GM12878 (cell line): ENCODE measurements at regions not wholly inside any gene's neighbourhood (a gene's known extent, or its start where the extent isn't known, plus 50 kb on each side); places are given as distances from the start of the nearest gene placed in this dataset.

Source experiments
- ATAC-seq: fragments of 200-7000 bp; cut with Tn5 transposase; 3 replicates; pipeline ENCODE4 v1.9.1; 2020; ENCODE audit warnings: mild to moderate bottlenecking, moderate library complexity
- BruUV-seq: library from RNA; stranded (reverse); fragments of 400-500 nt; replicated peaks from 2 replicates; lab custom pipeline; 2021; lab: Mats Ljungman, UMichigan
- CTCF ChIA-PET: fragments of 300-600 bp; sonication (Branson Sonifier 250); formaldehyde crosslinking; extraction: SDS; loops from one replicate; lab custom pipeline; 2021; ENCODE audit warnings: inconsistent platforms; lab: Yijun Ruan, JAX
- POLR2A ChIA-PET: fragments of 350-600 bp; formaldehyde crosslinking; extraction: SDS; loops from one replicate; lab custom pipeline; 2021; ENCODE audit warnings: inconsistent platforms; lab: Charles Lee
- RAD21 ChIA-PET: fragments of 300-600 bp; sonication (Branson Sonifier 250); formaldehyde crosslinking; loops from one replicate; lab custom pipeline; 2023; ENCODE audit warnings: antibody characterized with exemption; ENCODE audit not compliant: unreplicated experiment; lab: Charles Lee
- SMC1A ChIA-PET: fragments of 300-600 bp; sonication (Branson Sonifier 250); formaldehyde crosslinking; loops from one replicate; lab custom pipeline; 2023; ENCODE audit not compliant: unreplicated experiment, uncharacterized antibody; lab: Charles Lee
- DNase-seq: peaks from one replicate; pipeline ENCODE4 v3.0.0-alpha.2; 2011; ENCODE audit warnings: low read depth, low spot score
- FAIRE-seq: peaks from 3 replicates; lab custom pipeline; 2011; peaks lifted over from hg19 to GRCh38; lab: Jason Lieb, UNC
- H2AFZ ChIP-seq: 2 replicates; pipeline ENCODE4 v1.6.0; 2011; ENCODE audit warnings: low read depth, low read length, control low read depth; ENCODE audit not compliant: control insufficient read depth
- H3K27ac ChIP-seq: 2 replicates; pipeline ENCODE4 v1.5.1; 2011; ENCODE audit warnings: control low read depth; ENCODE audit not compliant: control insufficient read depth, insufficient read depth
- H3K27me3 ChIP-seq, 2 experiments: replicated peaks in 1 of 2; 2 replicates each; pipeline versions ENCODE4 v1.6.0 to v1.6.1; 2011; ENCODE audit warnings: low read length in 1 of 2; ENCODE audit not compliant: control insufficient read depth in 2 of 2, insufficient read depth in 2 of 2
- H3K36me3 ChIP-seq, 2 experiments: 2 replicates each; pipeline ENCODE4 v1.5.1; 2011; ENCODE audit warnings: low read length in 1 of 2; ENCODE audit not compliant: control insufficient read depth in 2 of 2, insufficient read depth in 2 of 2
- H3K4me1 ChIP-seq: 2 replicates; pipeline ENCODE4 v1.6.1; 2011; ENCODE audit warnings: mild to moderate bottlenecking, low read length, moderate library complexity, mixed read lengths; ENCODE audit not compliant: control insufficient read depth, insufficient read depth
- H3K4me2 ChIP-seq: 2 replicates; pipeline ENCODE4 v1.6.0; 2011; ENCODE audit warnings: control low read depth; ENCODE audit not compliant: control insufficient read depth, insufficient read depth
- H3K4me3 ChIP-seq: fragments of 200-600 bp; sonication (generic); 2 replicates; pipeline ENCODE4 v1.5.1; 2016
- H3K79me2 ChIP-seq: 2 replicates; pipeline ENCODE4 v1.6.0; 2011; ENCODE audit warnings: low read length; ENCODE audit not compliant: control insufficient read depth, insufficient read depth
- H3K9ac ChIP-seq: 2 replicates; pipeline ENCODE4 v1.8.0; 2011; ENCODE audit warnings: low read length, control low read depth, mixed read lengths; ENCODE audit not compliant: control insufficient read depth, insufficient read depth
- H3K9me3 ChIP-seq: replicated peaks from 3 replicates; pipeline ENCODE4 v1.5.1; 2011; ENCODE audit warnings: mild to moderate bottlenecking, low read length; ENCODE audit not compliant: control insufficient read depth, insufficient read depth
- H4K20me1 ChIP-seq: 2 replicates; pipeline ENCODE4 v1.6.0; 2011; ENCODE audit not compliant: control insufficient read depth, insufficient read depth
- CBX3 ChIP-seq: fragments of 200-600 bp; sonication (generic); IDR thresholded peaks from 2 replicates; pipeline ENCODE4 v1.6.1; 2016; ENCODE audit warnings: low read depth, borderline replicate concordance
- FOXM1 ChIP-seq: IDR thresholded peaks from 2 replicates; pipeline ENCODE4 v1.6.1; 2012; ENCODE audit warnings: low read depth, mild to moderate bottlenecking, inconsistent platforms, low read length, moderate library complexity
- MLLT1 ChIP-seq: fragments of 450-650 bp; IDR thresholded peaks from 2 replicates; pipeline ENCODE4 v1.6.1; 2016; ENCODE audit warnings: mild to moderate bottlenecking
- POLR2A ChIP-seq: IDR thresholded peaks from 2 replicates; pipeline ENCODE4 v1.6.1; 2011; ENCODE audit warnings: low read depth, mild to moderate bottlenecking, low read length
- POLR2AphosphoS5 ChIP-seq: IDR thresholded peaks from 2 replicates; pipeline ENCODE4 v1.6.1; 2011; ENCODE audit warnings: mild to moderate bottlenecking, low read length, inconsistent platforms
- RBBP5 ChIP-seq: fragments of 200-600 bp; sonication (generic); conservative IDR thresholded peaks from 2 replicates; pipeline ENCODE4 v1.6.1; 2016
- RCOR1 ChIP-seq: conservative IDR thresholded peaks from 2 replicates; pipeline ENCODE4 v1.6.1; 2012; ENCODE audit warnings: low read depth, low read length, improper control_type of control experiment
- SIN3A ChIP-seq: IDR thresholded peaks from 2 replicates; pipeline ENCODE4 v1.6.1; 2012; ENCODE audit warnings: low read depth, low read length, improper control_type of control experiment
- ZNF384 ChIP-seq: IDR thresholded peaks from 2 replicates; pipeline ENCODE4 v1.6.1; 2012; ENCODE audit warnings: low read depth, mild to moderate bottlenecking, low read length, improper control_type of control experiment, borderline replicate concordance
- ZNF622 ChIP-seq: fragments of 450-650 bp; IDR thresholded peaks from 2 replicates; pipeline ENCODE4 v1.6.1; 2017; ENCODE audit warnings: mild to moderate bottlenecking, inconsistent platforms
- WGBS: methylation state at CpG from one replicate; pipeline ENCODE4 v1.1.6; 2016; ENCODE audit warnings: low lambda C conversion rate; ENCODE audit not compliant: insufficient replicate concordance, insufficient coverage; ENCODE audit errors: missing lambda C conversion rate; 5-methylcytosine and 5-hydroxymethylcytosine counted together
- in situ Hi-C: fragments of 300-500 bp; cut with MboI; formaldehyde crosslinking; loops from 9 replicates; pipeline ENCODE4 v1.14.3; 2018; ENCODE audit warnings: mixed read lengths
- intact Hi-C: fragments of 100-400 bp; cut with micrococcal nuclease; formaldehyde crosslinking; loops from one replicate; pipeline ENCODE4 v1.14.2; 2022; ENCODE audit not compliant: unreplicated experiment
- TF ChIP-seq, protein P1 (sequence below): fragments of 450-650 bp; conservative IDR thresholded peaks from 2 replicates; pipeline ENCODE4 v1.6.1; 2017; ENCODE audit warnings: mild to moderate bottlenecking, moderate library complexity
- TF ChIP-seq, protein P2 (sequence below): IDR thresholded peaks from 2 replicates; pipeline ENCODE4 v1.6.1; 2011; ENCODE audit warnings: borderline replicate concordance, low read depth, mild to moderate bottlenecking, moderate library complexity, mixed read lengths, low read length; ENCODE audit not compliant: insufficient read depth; ENCODE audit errors: extremely low read length

GRCh38 chr6:167654389-167654788 lies 172.3 kb upstream of the AFDN start (continued):
- TF ChIP-seq, protein P1, sequence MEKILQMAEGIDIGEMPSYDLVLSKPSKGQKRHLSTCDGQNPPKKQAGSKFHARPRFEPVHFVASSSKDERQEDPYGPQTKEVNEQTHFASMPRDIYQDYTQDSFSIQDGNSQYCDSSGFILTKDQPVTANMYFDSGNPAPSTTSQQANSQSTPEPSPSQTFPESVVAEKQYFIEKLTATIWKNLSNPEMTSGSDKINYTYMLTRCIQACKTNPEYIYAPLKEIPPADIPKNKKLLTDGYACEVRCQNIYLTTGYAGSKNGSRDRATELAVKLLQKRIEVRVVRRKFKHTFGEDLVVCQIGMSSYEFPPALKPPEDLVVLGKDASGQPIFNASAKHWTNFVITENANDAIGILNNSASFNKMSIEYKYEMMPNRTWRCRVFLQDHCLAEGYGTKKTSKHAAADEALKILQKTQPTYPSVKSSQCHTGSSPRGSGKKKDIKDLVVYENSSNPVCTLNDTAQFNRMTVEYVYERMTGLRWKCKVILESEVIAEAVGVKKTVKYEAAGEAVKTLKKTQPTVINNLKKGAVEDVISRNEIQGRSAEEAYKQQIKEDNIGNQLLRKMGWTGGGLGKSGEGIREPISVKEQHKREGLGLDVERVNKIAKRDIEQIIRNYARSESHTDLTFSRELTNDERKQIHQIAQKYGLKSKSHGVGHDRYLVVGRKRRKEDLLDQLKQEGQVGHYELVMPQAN, result no peak
- TF ChIP-seq MLLT1 (no peak), ZNF622 (no peak)

DNA sequence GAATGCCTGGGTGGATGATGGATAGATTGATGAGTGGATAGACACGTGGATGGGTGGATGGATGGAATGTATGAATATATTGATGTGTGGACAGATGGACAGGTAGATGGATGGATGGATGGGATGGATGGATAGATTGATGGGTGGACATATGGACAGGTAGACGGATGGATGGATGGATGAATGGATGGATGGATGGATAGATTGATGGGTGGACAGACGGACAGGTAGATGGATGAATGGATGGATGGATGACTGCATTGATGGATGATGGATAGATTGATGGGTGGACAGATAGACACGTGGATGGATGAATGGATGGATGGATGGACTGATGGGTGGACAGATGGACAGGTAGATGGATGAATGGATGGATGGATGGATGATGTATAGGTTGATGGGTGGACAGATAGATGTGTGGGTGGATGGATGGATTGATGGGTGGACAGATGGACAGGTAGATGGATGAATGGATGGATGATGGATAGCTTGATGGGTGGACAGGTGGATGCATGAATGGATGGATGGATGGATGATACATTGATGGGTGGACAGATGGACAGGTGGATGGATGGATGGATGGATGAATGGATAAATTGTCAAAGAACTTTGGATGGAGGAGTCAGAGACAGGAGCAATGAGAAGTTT lies 171.4 kb upstream of the AFDN start:
- CTCF ChIA-PET, result no interaction called here
- H3K79me2 ChIP-seq, result no peaks in the 10 kb centered on the region
- H3K36me3 ChIP-seq, result no peaks in the 10 kb centered on the region
- WGBS, result 2% methylated on average over 4 of the region's 4 CpGs
- H3K27me3 ChIP-seq, result no peaks in the 10 kb centered on the region
- in situ Hi-C loops, result no loop called here
- no peak overlapping the region for H3K4me3 ChIP-seq
- H3K27ac ChIP-seq, result no peak overlapping the region
- DNase-seq (no peak), ATAC-seq (no peak), FAIRE-seq (no peak)
- intact Hi-C loops, result no loop called here
- BruUV-seq, result no TSS peak
- H3K4me2 ChIP-seq, result no peak overlapping the region
- H3K4me1 ChIP-seq, result no peaks in the 10 kb centered on the region
- no peaks in the 10 kb centered on the region; the same call in 2 of the 3 replicates for H3K9me3 ChIP-seq
- no peak overlapping the region for H2AFZ ChIP-seq
- no peak overlapping the region for H3K9ac ChIP-seq
- POLR2A ChIA-PET, result no interaction called here
- H4K20me1 ChIP-seq, result no peaks in the 10 kb centered on the region
- TF ChIP-seq RBBP5 (no peak), POLR2A (no peak), ZNF384 (no peak), SIN3A (no peak), CBX3 (no peak), RCOR1 (no peak), POLR2AphosphoS5 (no peak), FOXM1 (no peak)
- TF ChIP-seq, protein P2, sequence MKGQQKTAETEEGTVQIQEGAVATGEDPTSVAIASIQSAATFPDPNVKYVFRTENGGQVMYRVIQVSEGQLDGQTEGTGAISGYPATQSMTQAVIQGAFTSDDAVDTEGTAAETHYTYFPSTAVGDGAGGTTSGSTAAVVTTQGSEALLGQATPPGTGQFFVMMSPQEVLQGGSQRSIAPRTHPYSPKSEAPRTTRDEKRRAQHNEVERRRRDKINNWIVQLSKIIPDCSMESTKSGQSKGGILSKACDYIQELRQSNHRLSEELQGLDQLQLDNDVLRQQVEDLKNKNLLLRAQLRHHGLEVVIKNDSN, result no peak
- SMC1A ChIA-PET, result no interaction called here
- RAD21 ChIA-PET, result no interaction called here
